Glomerular endothelial cell (primary cell): ENCODE measurements at regions not wholly inside any gene's neighbourhood (a gene's known extent, or its start where the extent isn't known, plus 50 kb on each side); places are given as distances from the start of the nearest gene placed in this dataset.
"Not testable (repeated sequence)": the region's sequence is repeated elsewhere in the genome, so short reads cannot be mapped to it uniquely, and the experiment has no call there.

Experiments used
- DNase-seq: peaks from one replicate; pipeline ENCODE4 v3.0.0-alpha.2; 2011; ENCODE audit warnings: low read depth, low spot score; ENCODE audit errors: extremely low read depth

GRCh38 chr2:139609109-139609508 is 828.9 kb upstream of the NXPH2 start:
- DNase-seq: no peak

GRCh38 chr2:139605668-139606067 is 825.5 kb upstream of the NXPH2 start:
- DNase-seq: no peak

DNA sequence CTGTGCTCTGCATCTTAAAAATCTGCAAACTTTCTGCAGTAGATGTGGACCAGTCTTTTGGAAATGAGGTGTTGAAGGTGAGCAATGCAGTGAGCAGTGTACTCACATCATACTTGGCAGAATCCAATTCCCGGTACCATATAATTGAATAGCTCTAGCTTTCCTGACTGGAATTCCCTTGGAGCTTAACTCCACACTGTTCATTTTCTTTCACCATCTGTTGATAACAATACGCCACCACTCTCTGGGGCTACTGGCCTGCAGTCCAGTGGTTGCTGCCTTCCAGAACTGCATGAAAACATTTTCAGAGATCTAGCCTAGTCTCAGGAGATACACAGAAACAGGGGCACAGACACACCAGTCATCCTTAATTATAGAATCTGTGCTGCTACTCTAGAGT is 820.0 kb upstream of the NXPH2 start:
- DNase-seq: no peak

GRCh38 chr2:139585101-139585500 is 804.9 kb upstream of the NXPH2 start:
- no peak for DNase-seq

DNA sequence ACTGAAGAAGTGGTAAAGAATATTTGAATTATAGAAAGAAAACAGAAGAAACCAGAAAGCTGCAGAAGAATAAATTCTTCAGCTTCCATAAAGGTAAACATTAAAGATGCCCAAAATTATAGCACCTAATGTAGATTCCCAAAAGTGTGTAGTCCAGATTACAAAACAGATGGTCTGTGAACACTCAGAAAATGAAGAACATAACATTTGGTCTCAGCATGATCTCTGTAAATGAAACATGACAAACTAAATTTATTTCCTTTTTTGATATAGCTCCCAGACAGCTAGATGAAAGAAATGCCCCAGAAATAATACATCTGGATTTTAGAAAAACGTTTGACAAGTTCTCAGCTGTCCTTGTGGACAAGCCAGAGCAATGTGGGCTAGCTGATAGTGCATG is 794.2 kb upstream of the NXPH2 start:
- no peak for DNase-seq

DNA sequence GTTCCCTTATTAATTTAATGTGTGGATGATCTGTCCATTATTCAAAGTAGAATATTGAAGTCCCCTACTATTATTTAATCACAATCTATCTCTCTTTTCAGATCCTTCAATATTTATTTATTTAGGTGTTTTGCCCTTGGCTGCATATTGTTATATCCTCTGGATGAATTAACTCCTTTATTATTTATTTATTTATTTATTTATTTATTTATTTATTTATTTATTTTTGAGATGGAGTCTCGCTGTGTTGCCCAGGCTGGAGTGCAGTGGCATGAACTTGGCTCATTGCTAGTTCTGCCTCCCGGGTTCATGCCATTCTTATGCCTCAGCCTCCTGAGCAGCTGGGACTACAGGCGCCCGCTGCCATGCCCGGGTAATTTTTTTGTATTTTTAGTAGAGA is 776.6 kb upstream of the NXPH2 start:
- DNase-seq: no peak

DNA sequence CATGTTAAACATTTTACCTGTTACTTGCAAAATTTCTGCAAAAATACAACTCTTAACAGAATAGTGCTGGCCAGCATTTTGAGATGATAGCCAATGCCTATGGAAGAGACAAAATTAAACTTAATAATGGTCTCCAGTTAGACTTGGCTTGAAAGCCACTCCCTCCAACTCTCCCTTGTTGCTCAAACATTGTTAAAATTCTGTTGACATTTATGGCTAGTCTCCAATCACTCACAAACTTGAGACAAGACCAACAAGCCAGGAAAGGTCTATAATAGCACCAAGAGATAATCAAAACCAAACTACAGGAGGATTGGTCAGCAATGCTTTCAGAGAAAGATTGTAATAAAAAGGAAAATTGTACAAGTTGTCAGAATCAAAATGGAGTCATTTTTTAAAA is 770.7 kb upstream of the NXPH2 start:
- no peak for DNase-seq

DNA sequence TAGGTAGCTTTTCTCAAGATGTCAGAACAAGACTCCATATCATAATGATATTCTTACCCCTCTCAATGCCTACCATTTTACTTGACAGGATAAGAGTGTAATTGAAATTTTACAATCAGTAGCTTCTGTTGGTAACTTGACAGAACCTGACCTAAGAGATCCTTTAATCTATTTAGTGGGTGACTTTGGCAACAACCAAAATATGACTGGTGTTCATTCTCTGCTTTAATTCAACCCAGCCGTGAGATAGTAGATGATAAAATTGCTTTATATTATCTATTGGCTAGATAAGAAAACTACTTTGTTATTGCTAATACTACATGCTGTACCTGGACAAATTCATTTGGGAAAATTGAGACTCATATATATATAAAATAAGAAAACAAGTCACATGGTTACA is 770.2 kb upstream of the NXPH2 start:
- DNase-seq: no peak

DNA sequence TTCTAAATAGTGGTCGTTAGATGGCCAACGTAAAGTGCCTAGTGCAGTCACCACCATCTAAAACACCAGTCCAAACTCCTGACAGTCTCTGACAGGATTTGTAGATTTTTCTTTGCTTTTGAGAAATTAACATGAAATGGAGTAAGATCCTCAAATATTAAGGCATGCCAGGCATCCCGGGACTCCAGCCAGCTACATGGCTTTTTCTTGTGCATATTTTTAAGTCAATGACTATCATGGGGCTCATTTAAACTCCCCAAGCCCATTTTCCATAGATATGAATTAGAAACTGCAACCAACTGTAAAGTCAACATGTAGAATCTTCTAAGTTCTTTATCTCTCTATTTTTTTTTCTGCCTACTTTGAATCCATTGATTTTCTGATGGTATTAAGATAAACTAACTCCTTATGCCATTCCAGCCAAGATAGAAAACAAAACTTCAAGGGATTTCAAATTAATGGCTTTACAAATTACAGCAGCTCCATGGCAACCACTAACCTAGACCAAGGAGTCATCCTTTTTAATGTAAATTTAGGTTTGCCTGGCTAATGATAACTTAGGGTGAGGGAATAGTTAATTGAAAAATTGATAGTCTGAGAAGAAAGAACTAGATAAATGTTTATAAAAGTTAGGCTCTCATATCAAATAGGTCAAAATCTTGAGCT is 764.1 kb upstream of the NXPH2 start:
- DNase-seq: no peak

GRCh38 chr2:139538332-139539020 is 758.3 kb upstream of the NXPH2 start:
- not testable (repeated sequence) for DNase-seq

- no peak for DNase-seq
Observed at GRCh38 chr2:139529080-139529479, 748.9 kb upstream of the NXPH2 start.

DNA sequence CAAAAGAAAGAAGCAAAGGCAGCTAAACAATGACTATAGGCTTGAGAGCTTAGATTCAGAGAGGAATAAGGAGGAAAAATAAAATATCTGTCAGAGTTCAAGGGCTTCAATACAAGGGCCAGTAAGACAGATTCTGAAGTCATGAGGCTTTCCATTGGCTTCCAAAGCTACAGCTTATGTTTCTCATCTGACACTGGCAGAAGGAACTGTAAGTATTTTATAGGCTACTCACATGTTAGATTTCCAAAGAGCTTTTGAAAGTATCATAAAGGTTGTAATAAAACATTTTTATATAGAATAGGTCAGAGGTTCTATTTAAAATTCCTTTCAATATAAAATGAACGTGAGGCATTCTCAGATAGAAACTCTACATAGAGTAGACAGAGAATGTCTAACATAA is 746.6 kb upstream of the NXPH2 start:
- no peak for DNase-seq

DNA sequence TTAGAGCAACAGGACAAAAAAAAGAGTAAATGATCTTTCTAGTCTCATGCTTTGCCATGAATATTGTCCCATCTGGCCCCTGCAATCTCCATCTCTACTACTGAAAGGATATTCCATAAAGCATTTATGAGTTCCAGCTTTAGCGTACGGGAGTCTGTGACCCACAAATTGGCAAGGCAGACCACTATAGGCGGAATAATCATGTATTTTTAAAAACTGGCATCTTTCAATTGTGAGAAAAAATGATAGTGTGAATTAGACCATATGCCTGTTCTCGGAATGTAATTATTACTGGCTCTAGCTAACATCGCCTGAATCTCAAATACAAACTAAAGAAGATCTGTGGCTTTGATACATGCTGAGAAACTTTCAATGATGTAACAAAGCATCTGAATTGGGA is 738.1 kb upstream of the NXPH2 start:
- no peak for DNase-seq

GRCh38 chr2:139514951-139515350 is 734.8 kb upstream of the NXPH2 start:
- DNase-seq: no peak

- DNase-seq: no peak
Observed at GRCh38 chr2:139495851-139496250, 715.7 kb upstream of the NXPH2 start.

- DNase-seq: no peak
Observed at GRCh38 chr2:139492131-139492680, 712.0 kb upstream of the NXPH2 start.

GRCh38 chr2:139480161-139480650 is 700.0 kb upstream of the NXPH2 start:
- no peak for DNase-seq

- no peak for DNase-seq
Observed at GRCh38 chr2:139478165-139478914, 698.1 kb upstream of the NXPH2 start.

DNA sequence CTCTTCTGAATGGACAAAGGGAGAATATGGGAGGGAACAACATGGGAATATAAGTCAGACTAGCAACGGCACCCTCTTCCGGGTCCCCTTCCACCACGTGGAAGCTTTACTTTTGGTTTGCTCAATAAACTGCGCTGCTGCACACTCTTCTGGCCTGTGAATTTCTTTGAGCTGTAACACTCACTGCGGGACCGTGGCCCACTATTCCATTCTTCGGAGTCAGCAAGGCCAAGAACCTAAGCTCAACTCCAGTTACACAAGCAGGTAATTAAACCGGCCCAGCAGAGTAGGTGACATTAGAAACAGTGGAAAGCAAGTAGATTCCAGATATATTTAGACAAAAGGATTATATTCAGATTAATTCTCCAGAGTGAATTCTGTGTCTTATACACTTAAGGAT is 697.4 kb upstream of the NXPH2 start:
- no peak for DNase-seq

- no peak for DNase-seq
Observed at GRCh38 chr2:139469985-139470384, 689.8 kb upstream of the NXPH2 start.

DNA sequence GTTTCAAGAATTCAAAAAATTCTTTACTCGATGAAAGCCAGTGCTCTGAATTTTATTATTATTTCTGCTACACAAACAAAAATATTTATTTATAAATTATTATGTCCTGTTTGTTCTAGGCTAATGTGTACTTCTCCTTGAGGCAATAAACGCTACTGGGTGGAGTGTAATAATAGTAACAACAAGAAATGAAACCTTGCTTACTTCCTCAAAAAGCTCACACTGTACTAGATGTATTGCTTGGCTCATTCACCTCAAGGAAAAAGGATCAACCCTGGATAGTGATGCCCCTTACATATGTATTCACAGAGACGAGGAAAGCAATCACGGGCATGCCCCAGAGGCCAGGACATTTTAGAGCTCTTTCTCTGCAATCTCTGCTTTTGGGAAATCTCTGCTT is 685.6 kb upstream of the NXPH2 start:
- no peak for DNase-seq

GRCh38 chr2:139457873-139458272 is 677.7 kb upstream of the NXPH2 start:
- DNase-seq: no peak
